ENCODE measurements at regions not wholly inside any gene's neighbourhood (a gene's known extent, or its start where the extent isn't known, plus 50 kb on each side); places are given as distances from the start of the nearest gene placed in this dataset.

GRCh38 chr3:177565981-177566380 is 368.7 kb upstream of the TBL1XR1 start:
- Histone ChIP-seq H3K23ac (ENCODE audit: insufficient read length) (no peak overlapping the region), H3K4me2 (ENCODE audit: insufficient read depth in 1 of 2, low read depth in 2 of 2, low read length in 2 of 2) (no peak overlapping the region), H2AK5ac (ENCODE audit: low read depth, low read length) (no peak overlapping the region), H3K4ac (replicated peaks; ENCODE audit: insufficient read length, low read depth, low read length) (no peak overlapping the region), H4K8ac (ENCODE audit: extremely low read depth, insufficient read depth, low read length) (no peak overlapping the region), H2BK20ac (ENCODE audit: low read length) (no peak overlapping the region), H3K23me2 (ENCODE audit: low read depth, low read length) (no peaks in the 10 kb centered on the region), H3K56ac (replicated peaks; ENCODE audit: insufficient read length, low read depth, low read length) (no peak overlapping the region), H4K5ac (ENCODE audit: insufficient read length, low read depth, low read length) (no peak overlapping the region), H2BK120ac (replicated peaks; ENCODE audit: low read depth, low read length) (no peak overlapping the region), H3K79me1 (ENCODE audit: low read depth, low read length) (no peaks in the 10 kb centered on the region), H3K27ac (ENCODE audit: low read depth, low read length) (no peak overlapping the region), H3K14ac (ENCODE audit: insufficient read length) (no peak overlapping the region), H2BK5ac (ENCODE audit: low read depth, low read length) (no peak overlapping the region), H3K9me3 (ENCODE audit: insufficient read depth in 2 of 2, low read depth in 1 of 2, low read length in 1 of 2) (peaks cover 0 to 3% of the 10 kb centered on the region in 2 experiments; a peak in 1 of 4 replicates), H2BK12ac (ENCODE audit: low read depth, low read length) (no peak overlapping the region), H2BK15ac (ENCODE audit: low read length) (no peak overlapping the region), H3K36me3 (ENCODE audit: control insufficient read depth in 2 of 4, insufficient read depth in 4 of 4, low read length in 3 of 4) (no peaks in the 10 kb centered on the region), H3K18ac (ENCODE audit: extremely low read depth, low read length) (no peak overlapping the region; the same call in 1 of the 2 replicates), H4K91ac (replicated peaks; ENCODE audit: insufficient read length, low read length) (no peak overlapping the region), H3K27me3 (replicated peaks in 1 of 4; ENCODE audit: control insufficient read depth in 3 of 4, extremely low read depth in 1 of 4, insufficient read depth in 3 of 4, low read length in 3 of 4) (no peaks in the 10 kb centered on the region), H4K20me1 (replicated peaks in 1 of 2; ENCODE audit: control insufficient read depth in 1 of 2, insufficient read depth in 2 of 2, low read length in 2 of 2) (no peaks in the 10 kb centered on the region), H3K4me3 (ENCODE audit: extremely low read depth in 1 of 4, insufficient read depth in 2 of 4, low read depth in 3 of 4, low read length in 4 of 4) (no peak overlapping the region), H3K4me1 (replicated peaks in 1 of 4; ENCODE audit: control insufficient read depth in 3 of 4, insufficient read depth in 4 of 4, low read length in 3 of 4) (peaks cover 0 to 5% (median 2%) of the 10 kb centered on the region in 4 experiments; a peak in 3 of 7 replicates), H3K79me2 (ENCODE audit: control insufficient read depth in 1 of 2, insufficient read depth in 2 of 2, low read length in 2 of 2) (no peaks in the 10 kb centered on the region), H2AFZ (ENCODE audit: low read length) (no peak overlapping the region), H3K9ac (replicated peaks in 1 of 4; ENCODE audit: extremely low read depth in 1 of 4, low read depth in 3 of 4, low read length in 3 of 4) (no peak overlapping the region)
- FAIRE-seq = no peak
- 87% methylated on average over 2 of the region's 2 CpGs; no CpG with 5 or more reads in 1 of the 2 experiments for WGBS, 2 experiments (ENCODE audit: extremely low coverage in 1 of 2, insufficient coverage in 1 of 2, insufficient read length in 1 of 2, insufficient replicate concordance in 2 of 2, low coverage in 1 of 2, low lambda C conversion rate in 2 of 2, missing lambda C conversion rate in 1 of 2)
- CTCF ChIA-PET (ENCODE audit: partially characterized antibody) = no interaction called here
- POLR2A ChIA-PET (ENCODE audit: partially characterized antibody) = no interaction called here
- DNase-seq (ENCODE audit: low read depth in 1 of 2, low spot score in 2 of 2) = no peak
- no peak for TF ChIP-seq ATF2 (IDR thresholded peaks at IDR 0.05; ENCODE audit: low read length)
- TF ChIP-seq KDM5A (IDR thresholded peaks at IDR 0.05; ENCODE audit: low read length) = no peak
- TF ChIP-seq SIRT6 (IDR thresholded peaks at IDR 0.05; ENCODE audit: low read length) = no peak
- TF ChIP-seq CTBP2 (IDR thresholded peaks at IDR 0.05; ENCODE audit: borderline replicate concordance, insufficient read depth, insufficient read length, low read length) = no peak
- TF ChIP-seq CTCF (IDR thresholded peaks at IDR 0.05; ENCODE audit: control extremely low read depth in 1 of 3, insufficient read depth in 1 of 3, low read depth in 1 of 3, low read length in 3 of 3) = no peak
- TF ChIP-seq SP4 (IDR thresholded peaks at IDR 0.05; ENCODE audit: low read length) = no peak
- no peak for TF ChIP-seq RBBP5 (IDR thresholded peaks at IDR 0.05; ENCODE audit: borderline replicate concordance, low read depth, low read length)
- no peak for TF ChIP-seq CHD2 (IDR thresholded peaks at IDR 0.05; ENCODE audit: low read length)
- no peak for TF ChIP-seq SRF (IDR thresholded peaks at IDR 0.05; ENCODE audit: low read depth, low read length)
- TF ChIP-seq GABPA (IDR thresholded peaks at IDR 0.05; ENCODE audit: borderline replicate concordance, insufficient read depth, low read length) = no peak
- TF ChIP-seq YY1 (IDR thresholded peaks at IDR 0.05; ENCODE audit: low read depth, low read length) = no peak
